DND-41 (cell line): ENCODE measurements at regions not wholly inside any gene's neighbourhood (a gene's known extent, or its start where the extent isn't known, plus 50 kb on each side); places are given as distances from the start of the nearest gene placed in this dataset.

Experiments used
- ATAC-seq: fragments of 200-7000 bp; cut with Tn5 transposase; 3 replicates; pipeline ENCODE4 v1.9.1; 2021; ENCODE audit warnings: low read depth; ENCODE audit not compliant: insufficient read depth
- DNase-seq: peaks from one replicate; pipeline ENCODE4 v3.0.0-alpha.2; 2020
- H2AFZ ChIP-seq: 2 replicates; pipeline ENCODE4 v1.6.0; 2012; ENCODE audit warnings: low read depth, low read length
- H3K27ac ChIP-seq: 2 replicates; pipeline ENCODE4 v1.5.1; 2012; ENCODE audit warnings: low read length, inconsistent platforms
- H3K27me3 ChIP-seq: fragments of 200-600 bp; sonication (generic); 2 replicates; pipeline ENCODE4 v1.6.0; 2012; ENCODE audit warnings: low read length, mild to moderate bottlenecking, inconsistent platforms; ENCODE audit not compliant: insufficient read depth, poor library complexity
- H3K36me3 ChIP-seq: 2 replicates; pipeline ENCODE4 v1.5.1; 2012; ENCODE audit warnings: low read length, inconsistent platforms; ENCODE audit not compliant: insufficient read depth
- H3K4me1 ChIP-seq: 2 replicates; pipeline ENCODE4 v1.5.1; 2012; ENCODE audit warnings: mild to moderate bottlenecking, low read length; ENCODE audit not compliant: insufficient read depth
- H3K4me2 ChIP-seq: 2 replicates; pipeline ENCODE4 v1.6.0; 2012; ENCODE audit warnings: mild to moderate bottlenecking, moderate library complexity, low read length, inconsistent platforms; ENCODE audit not compliant: insufficient read depth
- H3K4me3 ChIP-seq, 2 experiments: fragments of 200-600 bp in 1 of 2; shearing (Covaris generic) in 1 of 2; 2 replicates each; pipeline ENCODE4 v1.5.1; 2012 to 2016; ENCODE audit warnings: inconsistent platforms in 2 of 2, low read length in 2 of 2, mild to moderate bottlenecking in 2 of 2, low read depth in 1 of 2, moderate library complexity in 1 of 2
- H3K79me2 ChIP-seq: 2 replicates; pipeline ENCODE4 v1.6.0; 2012; ENCODE audit warnings: low read length, inconsistent platforms; ENCODE audit not compliant: insufficient read depth
- H3K9ac ChIP-seq: 2 replicates; pipeline ENCODE4 v1.6.0; 2012; ENCODE audit warnings: low read depth, mild to moderate bottlenecking, inconsistent platforms, low read length, moderate library complexity
- H3K9me3 ChIP-seq: 2 replicates; pipeline ENCODE4 v1.5.1; 2012; ENCODE audit warnings: low read length, moderate library complexity, mild to moderate bottlenecking, inconsistent platforms; ENCODE audit not compliant: insufficient read depth, severe bottlenecking
- H4K20me1 ChIP-seq: 2 replicates; pipeline ENCODE4 v1.6.0; 2012; ENCODE audit warnings: low read length; ENCODE audit not compliant: insufficient read depth
- CTCF ChIP-seq: IDR thresholded peaks from 2 replicates; pipeline ENCODE4 v1.5.1; 2012; ENCODE audit warnings: borderline replicate concordance, low read length, moderate library complexity, mild to moderate bottlenecking; ENCODE audit not compliant: poor library complexity, severe bottlenecking; ENCODE audit errors: extremely low read depth
- EZH2 ChIP-seq: IDR thresholded peaks from 3 replicates; pipeline ENCODE4 v1.6.1; 2012; ENCODE audit warnings: borderline replicate concordance, low read depth, mild to moderate bottlenecking, moderate library complexity, low read length, inconsistent platforms; ENCODE audit not compliant: severe bottlenecking

- no peak overlapping the region; a peak in 1 of 4 replicates for H3K4me3 ChIP-seq
- peak overlapping the region; percentile 55 for H3K4me2 ChIP-seq
Observed at GRCh38 chr2:212814941-212815340, 276.3 kb upstream of the ERBB4 start.

GRCh38 chr2:212811921-212812320 is 273.3 kb upstream of the ERBB4 start:
- Histone ChIP-seq H2AFZ (no peak overlapping the region), H3K4me3 (no peak overlapping the region), H3K9ac (no peak overlapping the region), H3K79me2 (no peaks in the 10 kb centered on the region), H4K20me1 (no peaks in the 10 kb centered on the region), H3K9me3 (no peaks in the 10 kb centered on the region), H3K4me2 (no peak overlapping the region), H3K36me3 (no peaks in the 10 kb centered on the region), H3K27me3 (no peaks in the 10 kb centered on the region), H3K27ac (no peak overlapping the region), H3K4me1 (peaks cover 51% of the 10 kb centered on the region)
- DNase-seq (no peak), ATAC-seq (no peak)
- TF ChIP-seq EZH2, result no peak
- no peak for TF ChIP-seq CTCF

More at GRCh38 chr2:212814941-212815340, 276.3 kb upstream of the ERBB4 start:
- Histone ChIP-seq H3K27ac (peak overlapping the region; percentile 13), H4K20me1 (no peaks in the 10 kb centered on the region), H3K9me3 (no peaks in the 10 kb centered on the region), H3K79me2 (no peaks in the 10 kb centered on the region), H2AFZ (no peak overlapping the region), H3K4me1 (peaks cover 51% of the 10 kb centered on the region), H3K9ac (no peak overlapping the region), H3K36me3 (no peaks in the 10 kb centered on the region), H3K27me3 (no peaks in the 10 kb centered on the region)
- peak; percentile 63 for ATAC-seq
- TF ChIP-seq EZH2 (no peak), CTCF (no peak)
- DNase-seq, result peak; percentile 59

- Histone ChIP-seq H4K20me1 (no peaks in the 10 kb centered on the region), H2AFZ (no peak overlapping the region), H3K27ac (peak overlapping the region; percentile 47), H3K36me3 (no peaks in the 10 kb centered on the region), H3K9ac (no peak overlapping the region), H3K4me3 (no peak overlapping the region), H3K9me3 (peaks cover 2% of the 10 kb centered on the region), H3K4me1 (peaks cover 44% of the 10 kb centered on the region), H3K79me2 (no peaks in the 10 kb centered on the region), H3K4me2 (no peak overlapping the region), H3K27me3 (no peaks in the 10 kb centered on the region)
- TF ChIP-seq CTCF, result no peak
- TF ChIP-seq EZH2, result no peak
- ATAC-seq, result peak; percentile 73
- DNase-seq, result no peak
Observed at GRCh38 chr2:212811036-212811805, 272.6 kb upstream of the ERBB4 start.
